Mesenchymal stem cell (in vitro differentiated cells and primary cell): ENCODE measurements at regions not wholly inside any gene's neighbourhood (a gene's known extent, or its start where the extent isn't known, plus 50 kb on each side); places are given as distances from the start of the nearest gene placed in this dataset.

Experiments used
- DNase-seq: peaks from one replicate; pipeline ENCODE4 v3.0.0-alpha.2; 2013
- H2AFZ ChIP-seq: one replicate; pipeline ENCODE4 v1.6.1; 2013; ENCODE audit warnings: low read depth, mild to moderate bottlenecking, control low read depth, inconsistent platforms, low read length, moderate library complexity
- H2AK5ac ChIP-seq: 2 replicates; pipeline ENCODE4 v1.6.1; 2013; ENCODE audit warnings: low read length, moderate library complexity, mild to moderate bottlenecking, inconsistent platforms; ENCODE audit not compliant: severe bottlenecking
- H2BK120ac ChIP-seq: one replicate; pipeline ENCODE4 v1.6.1; 2013; ENCODE audit warnings: low read depth, mild to moderate bottlenecking, inconsistent platforms, low read length, moderate library complexity
- H2BK12ac ChIP-seq, 2 experiments: one replicate each; pipeline ENCODE4 v1.6.1; 2013; ENCODE audit warnings: inconsistent platforms in 2 of 2, low read length in 2 of 2, mild to moderate bottlenecking in 2 of 2, moderate library complexity in 2 of 2, control low read depth in 1 of 2
- H2BK15ac ChIP-seq: one replicate; pipeline ENCODE4 v1.6.1; 2013; ENCODE audit warnings: mild to moderate bottlenecking, low read depth, inconsistent platforms; ENCODE audit not compliant: poor library complexity, severe bottlenecking
- H2BK5ac ChIP-seq: 2 replicates; pipeline ENCODE4 v1.6.1; 2013; ENCODE audit warnings: low read depth, mild to moderate bottlenecking, low read length, control low read depth, inconsistent platforms; ENCODE audit not compliant: poor library complexity, severe bottlenecking
- H3K14ac ChIP-seq, 2 experiments: one replicate each; pipeline ENCODE4 v1.6.1; 2013; ENCODE audit warnings: inconsistent platforms in 2 of 2, low read length in 2 of 2, control low read depth in 1 of 2, mild to moderate bottlenecking in 1 of 2, moderate library complexity in 1 of 2
- H3K18ac ChIP-seq, 2 experiments: one replicate each; pipeline ENCODE4 v1.6.1; 2013; ENCODE audit warnings: inconsistent platforms in 2 of 2, low read length in 2 of 2, control low read depth in 1 of 2, low read depth in 1 of 2, mild to moderate bottlenecking in 1 of 2
- H3K23ac ChIP-seq, 2 experiments: one replicate each; pipeline ENCODE4 v1.6.1; 2013; ENCODE audit warnings: inconsistent platforms in 2 of 2, low read length in 2 of 2, mild to moderate bottlenecking in 2 of 2, moderate library complexity in 2 of 2, control low read depth in 1 of 2
- H3K27ac ChIP-seq: 2 replicates; pipeline ENCODE4 v1.5.1; 2013; ENCODE audit warnings: mild to moderate bottlenecking, moderate library complexity, low read length, control low read depth, inconsistent platforms; ENCODE audit not compliant: poor library complexity, severe bottlenecking
- H3K27me3 ChIP-seq, 2 experiments: 2 replicates each; pipeline versions ENCODE4 v1.6.1 to v1.7.0; 2013; ENCODE audit warnings: low read length in 2 of 2, mild to moderate bottlenecking in 2 of 2, moderate library complexity in 2 of 2, control low read depth in 1 of 2, inconsistent platforms in 1 of 2; ENCODE audit not compliant: control insufficient read depth in 1 of 2, insufficient read depth in 1 of 2
- H3K36me3 ChIP-seq, 2 experiments: 2 replicates each; pipeline versions ENCODE4 v1.6.1 to v1.7.0; 2013; ENCODE audit warnings: low read length in 2 of 2, control low read depth in 1 of 2, inconsistent platforms in 1 of 2, low read depth in 1 of 2, mild to moderate bottlenecking in 1 of 2; ENCODE audit not compliant: insufficient read depth in 2 of 2, control insufficient read depth in 1 of 2
- H3K4ac ChIP-seq, 2 experiments: one replicate each; pipeline ENCODE4 v1.6.1; 2013; ENCODE audit warnings: inconsistent platforms in 2 of 2, low read length in 2 of 2, mild to moderate bottlenecking in 2 of 2, moderate library complexity in 2 of 2, control low read depth in 1 of 2, low read depth in 1 of 2
- H3K4me1 ChIP-seq: 2 replicates; pipeline ENCODE4 v1.6.1; 2013; ENCODE audit warnings: low read depth, low read length, control low read depth; ENCODE audit not compliant: control insufficient read depth, insufficient read depth
- H3K4me2 ChIP-seq: 2 replicates; pipeline ENCODE4 v1.6.1; 2013; ENCODE audit warnings: low read length, mild to moderate bottlenecking, inconsistent platforms; ENCODE audit not compliant: poor library complexity, severe bottlenecking
- H3K4me3 ChIP-seq, 2 experiments: 2 replicates each; pipeline versions ENCODE4 v1.5.1 to v1.7.0; 2013; ENCODE audit warnings: low read length in 2 of 2, mild to moderate bottlenecking in 2 of 2, control low read depth in 1 of 2, low read depth in 1 of 2; ENCODE audit not compliant: insufficient read depth in 1 of 2
- H3K79me1 ChIP-seq: replicated peaks from 2 replicates; pipeline ENCODE4 v1.6.1; 2013; ENCODE audit warnings: mild to moderate bottlenecking, control low read depth, low read length, inconsistent platforms; ENCODE audit not compliant: poor library complexity, severe bottlenecking
- H3K9ac ChIP-seq: 2 replicates; pipeline ENCODE4 v1.7.0; 2013; ENCODE audit warnings: mild to moderate bottlenecking, low read length, moderate library complexity
- H3K9me3 ChIP-seq: 2 replicates; pipeline ENCODE4 v1.7.0; 2013; ENCODE audit warnings: mild to moderate bottlenecking, low read length; ENCODE audit not compliant: control insufficient read depth
- H4K8ac ChIP-seq: one replicate; pipeline ENCODE4 v1.6.1; 2013; ENCODE audit warnings: inconsistent platforms, mild to moderate bottlenecking, low read length, moderate library complexity
- H4K91ac ChIP-seq: one replicate; pipeline ENCODE4 v1.6.1; 2013; ENCODE audit warnings: mild to moderate bottlenecking, low read length, inconsistent platforms
- WGBS: methylation state at CpG from one replicate; pipeline ENCODE4 v1.1.7; 2013; ENCODE audit warnings: mixed read lengths; 5-methylcytosine and 5-hydroxymethylcytosine counted together

- no peaks in the 10 kb centered on the region for H3K36me3 ChIP-seq
- H2AK5ac ChIP-seq, result no peak overlapping the region
- H3K4me3 ChIP-seq, result no peak overlapping the region
- H2BK12ac ChIP-seq, result no peak overlapping the region
- no peaks in the 10 kb centered on the region for H3K9me3 ChIP-seq
- H3K4me1 ChIP-seq, result no peaks in the 10 kb centered on the region
- H3K4ac ChIP-seq, result no peak overlapping the region
- no peak overlapping the region for H3K27ac ChIP-seq
- H4K91ac ChIP-seq, result no peak overlapping the region
- H2BK15ac ChIP-seq, result no peak overlapping the region
- no peaks in the 10 kb centered on the region for H3K79me1 ChIP-seq
- H3K27me3 ChIP-seq, result peaks cover 0 to 18% of the 10 kb centered on the region in 2 experiments
- DNase-seq, result no peak
- no peak overlapping the region for H3K9ac ChIP-seq
- H3K18ac ChIP-seq, result no peak overlapping the region
- H2AFZ ChIP-seq, result no peak overlapping the region
- no peak overlapping the region for H2BK5ac ChIP-seq
- no peak overlapping the region for H2BK120ac ChIP-seq
- no peak overlapping the region for H4K8ac ChIP-seq
- no peak overlapping the region for H3K4me2 ChIP-seq
- 100% methylated on average over 2 of the region's 3 CpGs for WGBS
- no peak overlapping the region for H3K23ac ChIP-seq
- no peak overlapping the region for H3K14ac ChIP-seq
Measured at GRCh38 chrX:42151808-42152207, 228.5 kb upstream of the CASK start.

- DNase-seq, result peak; percentile 58
- WGBS, result 45% methylated on average over 4 of the region's 4 CpGs
Measured at GRCh38 chrX:42149765-42150164, 226.4 kb upstream of the CASK start.

DNA sequence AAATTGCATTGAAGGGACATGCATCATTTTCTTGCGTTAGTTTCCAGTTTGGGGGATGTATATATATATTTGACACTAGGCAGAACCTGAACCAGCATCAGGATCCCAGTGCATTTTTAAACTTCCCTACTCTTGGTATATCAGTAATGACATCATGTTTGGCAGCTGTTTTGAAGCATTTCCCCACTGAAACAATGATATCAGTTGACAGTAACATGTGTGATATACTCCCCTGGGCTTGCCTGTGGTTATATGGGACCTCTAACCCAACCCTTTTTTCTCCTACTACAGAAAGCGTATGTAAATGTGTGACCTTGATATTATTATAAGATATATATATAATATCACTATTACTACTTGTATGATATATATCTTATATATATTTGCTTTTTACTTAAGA lies 225.9 kb upstream of the CASK start:
- H2BK15ac ChIP-seq, result no peak overlapping the region
- H3K4ac ChIP-seq, result no peak overlapping the region
- H3K9me3 ChIP-seq, result no peaks in the 10 kb centered on the region
- H4K8ac ChIP-seq, result no peak overlapping the region
- H2BK5ac ChIP-seq, result no peak overlapping the region
- H2BK12ac ChIP-seq, result no peak overlapping the region
- H3K23ac ChIP-seq, result no peak overlapping the region
- H3K9ac ChIP-seq, result no peak overlapping the region
- WGBS, result no CpG with 5 or more reads among the region's 2 CpGs
- no peaks in the 10 kb centered on the region for H3K4me1 ChIP-seq
- H3K18ac ChIP-seq, result no peak overlapping the region
- H2BK120ac ChIP-seq, result no peak overlapping the region
- H3K36me3 ChIP-seq, result no peaks in the 10 kb centered on the region
- no peak overlapping the region for H3K27ac ChIP-seq
- no peak overlapping the region for H2AK5ac ChIP-seq
- no peak overlapping the region for H3K4me3 ChIP-seq
- no peak overlapping the region for H2AFZ ChIP-seq
- no peak overlapping the region for H3K4me2 ChIP-seq
- H3K79me1 ChIP-seq, result no peaks in the 10 kb centered on the region
- H3K27me3 ChIP-seq, result peaks cover 0 to 22% of the 10 kb centered on the region in 2 experiments
- DNase-seq, result no peak
- H3K14ac ChIP-seq, result no peak overlapping the region
- no peak overlapping the region for H4K91ac ChIP-seq

More at GRCh38 chrX:42149765-42150164, 226.4 kb upstream of the CASK start:
- H2BK5ac ChIP-seq, result no peak overlapping the region
- H2BK120ac ChIP-seq, result no peak overlapping the region
- H4K8ac ChIP-seq, result no peak overlapping the region
- no peak overlapping the region for H3K14ac ChIP-seq
- H3K9ac ChIP-seq, result no peak overlapping the region
- H3K27ac ChIP-seq, result no peak overlapping the region
- H3K9me3 ChIP-seq, result no peaks in the 10 kb centered on the region
- no peak overlapping the region for H2AK5ac ChIP-seq
- H3K18ac ChIP-seq, result no peak overlapping the region
- no peak overlapping the region for H3K4me3 ChIP-seq
- H2BK15ac ChIP-seq, result no peak overlapping the region
- peaks cover 0 to 21% of the 10 kb centered on the region in 2 experiments for H3K27me3 ChIP-seq
- H2AFZ ChIP-seq, result no peak overlapping the region
- no peak overlapping the region for H4K91ac ChIP-seq
- no peak overlapping the region for H3K4me2 ChIP-seq
- H3K36me3 ChIP-seq, result no peaks in the 10 kb centered on the region
- H3K79me1 ChIP-seq, result no peaks in the 10 kb centered on the region
- H2BK12ac ChIP-seq, result no peak overlapping the region
- no peak overlapping the region for H3K23ac ChIP-seq
- H3K4me1 ChIP-seq, result no peaks in the 10 kb centered on the region
- H3K4ac ChIP-seq, result no peak overlapping the region

DNA sequence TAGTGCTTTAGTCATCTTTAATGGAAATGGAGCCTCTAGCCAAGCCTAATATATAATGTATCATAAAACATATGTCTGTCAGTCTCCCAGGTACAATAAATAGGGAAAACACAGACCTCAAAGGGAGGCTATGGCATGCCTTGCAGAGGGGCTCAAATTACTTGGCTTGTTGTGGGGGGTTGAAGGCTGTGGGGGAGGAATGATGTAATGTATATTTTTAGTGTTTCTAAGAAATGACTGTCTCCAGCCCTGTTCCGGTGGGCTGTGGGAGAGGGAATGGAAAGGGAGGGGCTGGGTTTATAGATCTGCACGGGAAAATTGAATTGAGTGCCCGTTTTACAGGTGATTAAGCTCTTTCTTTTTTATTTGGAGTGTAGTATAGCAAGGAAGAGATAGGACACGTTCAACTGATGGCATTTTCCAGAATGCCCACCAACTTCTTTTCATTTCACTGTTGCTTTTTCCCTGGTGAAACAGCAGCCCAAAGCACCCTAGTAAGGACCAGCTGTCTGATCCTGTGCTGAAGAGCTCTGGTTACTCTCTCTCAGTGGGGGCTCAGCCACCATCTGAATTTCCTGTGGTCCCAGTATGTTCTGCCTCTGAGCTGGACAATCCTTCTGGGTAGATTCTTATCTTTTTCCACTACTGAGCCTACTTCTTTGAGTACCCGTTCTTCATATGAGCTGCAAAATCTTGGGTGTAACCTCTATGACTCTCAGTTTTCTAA lies 220.7 kb upstream of the CASK start:
- H3K4me2 ChIP-seq, result no peak overlapping the region
- H3K79me1 ChIP-seq, result no peaks in the 10 kb centered on the region
- no peak overlapping the region for H2BK12ac ChIP-seq
- no peak overlapping the region for H3K14ac ChIP-seq
- WGBS, result 54% methylated on average over 3 of the region's 5 CpGs
- no peak overlapping the region for H3K4ac ChIP-seq
- no peaks in the 10 kb centered on the region for H3K4me1 ChIP-seq
- H2BK15ac ChIP-seq, result no peak overlapping the region
- H3K23ac ChIP-seq, result no peak overlapping the region
- no peak overlapping the region for H2BK5ac ChIP-seq
- H2BK120ac ChIP-seq, result no peak overlapping the region
- no peak overlapping the region for H3K18ac ChIP-seq
- peaks cover 0 to 24% of the 10 kb centered on the region in 2 experiments for H3K27me3 ChIP-seq
- H3K4me3 ChIP-seq, result no peak overlapping the region
- no peak overlapping the region for H3K9ac ChIP-seq
- H3K27ac ChIP-seq, result no peak overlapping the region
- no peak overlapping the region for H4K91ac ChIP-seq
- peaks cover 7% of the 10 kb centered on the region for H3K9me3 ChIP-seq
- no peak overlapping the region for H2AFZ ChIP-seq
- DNase-seq, result no peak
- no peaks in the 10 kb centered on the region for H3K36me3 ChIP-seq
- H2AK5ac ChIP-seq, result no peak overlapping the region
- no peak overlapping the region for H4K8ac ChIP-seq
